ENCODE measurements at regions not wholly inside any gene's neighbourhood (a gene's known extent, or its start where the extent isn't known, plus 50 kb on each side); places are given as distances from the start of the nearest gene placed in this dataset.

DNA sequence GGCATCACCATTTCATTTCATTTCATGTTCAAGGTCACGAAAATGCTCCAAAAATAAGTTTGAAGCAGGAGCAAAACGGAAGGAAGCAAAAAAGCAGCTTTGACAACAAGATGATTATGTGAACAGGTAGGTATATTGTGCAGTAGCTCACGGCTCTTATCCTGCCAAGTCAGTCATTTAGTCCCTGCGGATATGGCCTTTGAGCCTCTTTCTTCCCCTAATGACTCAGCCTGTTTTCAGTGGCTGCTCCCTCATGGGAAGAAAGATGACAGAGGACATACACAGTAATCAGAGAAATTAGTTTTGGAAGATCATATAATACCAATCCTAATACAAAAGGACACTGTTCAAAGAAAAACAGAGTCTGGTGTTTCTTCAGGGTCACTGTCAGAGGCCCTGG lies 155.8 kb upstream of the GRAMD2B start:
- H3K4me3 Mint-ChIP-seq, result no peak overlapping the region
- POLR2A ChIA-PET, result no interaction called here
- WGBS (ENCODE audit: insufficient coverage), result 57% methylated on average over 4 of the region's 4 CpGs
- ATAC-seq (replicated peaks in 1 of 4) (no peak), DNase-seq (no peak)
- H3K9me3 Mint-ChIP-seq, result no peaks in the 10 kb centered on the region
- Histone ChIP-seq H3K27ac (ENCODE audit: low read length) (no peak overlapping the region), H3K27me3 (replicated peaks in 1 of 2; ENCODE audit: control insufficient read depth in 2 of 2, extremely low read depth in 1 of 2, insufficient read depth in 2 of 2, low read length in 1 of 2) (no peaks in the 10 kb centered on the region), H3K4me3 (ENCODE audit: control insufficient read depth in 1 of 2, extremely low read depth in 1 of 2, low read length in 1 of 2) (no peak overlapping the region), H3K36me3 (ENCODE audit: control insufficient read depth in 2 of 2, extremely low read depth in 1 of 2, insufficient read depth in 1 of 2, low read length in 1 of 2) (no peaks in the 10 kb centered on the region), H3K9me3 (no peaks in the 10 kb centered on the region), H3K4me1 (ENCODE audit: control insufficient read depth in 1 of 2, extremely low read depth in 1 of 2, insufficient read depth in 2 of 2, low read length in 2 of 2) (no peaks in the 10 kb centered on the region)
- no peak overlapping the region for H3K27ac Mint-ChIP-seq
- H3K36me3 Mint-ChIP-seq, result no peaks in the 10 kb centered on the region
- CTCF ChIA-PET, result no interaction called here
- H3K4me1 Mint-ChIP-seq, result no peaks in the 10 kb centered on the region
- peaks cover 0 to 4% of the 10 kb centered on the region in 2 donors for H3K27me3 Mint-ChIP-seq

DNA sequence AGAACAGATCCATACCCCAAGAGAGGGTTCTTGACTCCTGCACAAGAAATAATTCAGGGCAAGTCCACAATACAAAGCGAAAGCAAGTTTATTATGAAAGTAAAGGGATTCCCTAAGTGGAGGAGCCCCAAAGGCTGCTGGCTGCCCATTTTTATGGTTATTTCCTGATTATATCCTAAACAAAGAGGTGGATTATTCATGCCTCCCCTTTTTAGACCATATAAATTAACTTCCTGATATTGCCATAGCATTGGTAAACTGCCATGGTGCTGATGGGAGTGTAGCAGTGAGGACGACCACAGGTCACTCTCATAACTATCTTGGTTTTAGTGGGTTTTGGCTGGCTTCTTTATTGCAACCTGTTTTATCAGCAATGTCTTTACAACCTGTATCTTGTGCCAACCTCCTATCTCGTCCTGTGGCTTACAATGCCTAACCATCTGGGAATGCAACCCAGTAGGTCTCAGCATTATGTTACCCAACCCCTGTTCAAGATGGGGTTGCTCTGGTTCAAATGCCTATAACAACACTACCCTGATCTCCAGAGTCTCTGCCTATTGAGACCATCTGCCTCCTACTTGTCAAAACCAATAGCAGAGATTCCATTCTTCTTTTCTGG lies 154.4 kb upstream of the GRAMD2B start:
- ChIA-PET CTCF (no interaction called here), POLR2A (no interaction called here)
- Histone ChIP-seq H3K36me3 (ENCODE audit: control insufficient read depth in 2 of 2, extremely low read depth in 1 of 2, insufficient read depth in 1 of 2, low read length in 1 of 2) (no peaks in the 10 kb centered on the region), H3K4me1 (ENCODE audit: control insufficient read depth in 1 of 2, extremely low read depth in 1 of 2, insufficient read depth in 2 of 2, low read length in 2 of 2) (no peaks in the 10 kb centered on the region), H3K27ac (ENCODE audit: low read length) (no peak overlapping the region), H3K4me3 (ENCODE audit: control insufficient read depth in 1 of 2, extremely low read depth in 1 of 2, low read length in 1 of 2) (no peak overlapping the region), H3K27me3 (replicated peaks in 1 of 2; ENCODE audit: control insufficient read depth in 2 of 2, extremely low read depth in 1 of 2, insufficient read depth in 2 of 2, low read length in 1 of 2) (no peaks in the 10 kb centered on the region), H3K9me3 (no peaks in the 10 kb centered on the region)
- H3K4me3 Mint-ChIP-seq, result no peak overlapping the region
- peaks cover 0 to 4% of the 10 kb centered on the region in 2 donors for H3K27me3 Mint-ChIP-seq
- H3K9me3 Mint-ChIP-seq, result no peaks in the 10 kb centered on the region
- ATAC-seq (replicated peaks in 1 of 4), result no peak
- no peak overlapping the region for H3K27ac Mint-ChIP-seq
- DNase-seq, result no peak
- H3K4me1 Mint-ChIP-seq, result no peaks in the 10 kb centered on the region
- no peaks in the 10 kb centered on the region for H3K36me3 Mint-ChIP-seq
- 63% methylated on average over 1 of the region's 3 CpGs for WGBS (ENCODE audit: insufficient coverage)

DNA sequence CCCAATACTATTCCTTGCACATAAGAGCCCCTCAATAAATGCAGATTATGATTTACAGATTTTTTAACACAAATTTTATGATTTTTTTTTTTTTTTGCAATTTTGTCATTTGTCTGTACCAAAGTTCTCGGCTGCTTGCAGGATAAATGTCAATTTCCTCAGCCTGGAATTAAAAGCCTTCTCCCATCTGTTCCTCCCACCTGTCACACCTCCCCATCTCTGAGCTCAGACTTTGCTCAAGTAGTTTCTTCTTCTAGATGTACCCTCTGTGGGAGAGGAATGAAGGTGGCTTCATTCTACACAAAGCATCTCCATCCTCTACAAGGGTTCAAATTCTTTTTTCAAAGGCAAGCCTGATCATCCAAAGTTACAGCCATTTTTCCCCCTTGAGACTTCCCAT lies 153.7 kb upstream of the GRAMD2B start:
- DNase-seq (no peak), ATAC-seq (replicated peaks in 1 of 4) (no peak)
- Mint-ChIP-seq H3K9me3 (no peaks in the 10 kb centered on the region), H3K4me1 (no peaks in the 10 kb centered on the region), H3K36me3 (no peaks in the 10 kb centered on the region), H3K4me3 (no peak overlapping the region), H3K27me3 (peaks cover 0 to 4% of the 10 kb centered on the region in 2 donors), H3K27ac (no peak overlapping the region)
- ChIA-PET CTCF (no interaction called here), POLR2A (interaction anchor here in 1 of 2 donors (0.7 kb wide), 1 partner anchor 224 kb away, joined by 4 read pairs; no protein-coding TSS in a partner anchor)
- Histone ChIP-seq H3K4me1 (ENCODE audit: control insufficient read depth in 1 of 2, extremely low read depth in 1 of 2, insufficient read depth in 2 of 2, low read length in 2 of 2) (no peaks in the 10 kb centered on the region), H3K9me3 (no peaks in the 10 kb centered on the region), H3K36me3 (ENCODE audit: control insufficient read depth in 2 of 2, extremely low read depth in 1 of 2, insufficient read depth in 1 of 2, low read length in 1 of 2) (no peaks in the 10 kb centered on the region), H3K4me3 (ENCODE audit: control insufficient read depth in 1 of 2, extremely low read depth in 1 of 2, low read length in 1 of 2) (no peak overlapping the region), H3K27ac (ENCODE audit: low read length) (no peak overlapping the region), H3K27me3 (replicated peaks in 1 of 2; ENCODE audit: control insufficient read depth in 2 of 2, extremely low read depth in 1 of 2, insufficient read depth in 2 of 2, low read length in 1 of 2) (no peaks in the 10 kb centered on the region)
- no CpG with 5 or more reads among the region's 1 CpG for WGBS (ENCODE audit: insufficient coverage)

DNA sequence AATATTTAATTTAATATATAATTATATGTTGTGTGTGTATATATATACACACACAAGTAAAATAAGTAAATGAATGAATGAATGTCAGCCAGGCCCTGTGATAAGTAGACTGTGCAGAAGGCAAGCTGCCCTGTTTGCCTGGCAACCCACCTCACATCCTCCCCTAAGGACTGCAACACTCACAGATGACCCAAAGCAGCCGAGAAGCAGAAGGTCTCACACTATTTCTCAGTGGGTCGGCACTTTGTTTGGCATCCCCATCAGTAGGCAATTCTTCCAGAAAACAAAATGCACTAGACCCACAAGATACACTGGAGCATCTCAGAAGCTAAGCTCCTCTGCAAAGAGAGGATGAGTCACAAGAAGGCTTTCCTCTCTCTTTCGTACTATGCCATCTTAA lies 152.1 kb upstream of the GRAMD2B start:
- Mint-ChIP-seq H3K4me1 (no peaks in the 10 kb centered on the region), H3K36me3 (no peaks in the 10 kb centered on the region), H3K9me3 (no peaks in the 10 kb centered on the region), H3K27me3 (peaks cover 0 to 4% of the 10 kb centered on the region in 2 donors), H3K4me3 (no peak overlapping the region), H3K27ac (no peak overlapping the region)
- H3K36me3 ChIP-seq (ENCODE audit: control insufficient read depth in 2 of 2, extremely low read depth in 1 of 2, insufficient read depth in 1 of 2, low read length in 1 of 2), result no peaks in the 10 kb centered on the region
- no peaks in the 10 kb centered on the region for H3K4me1 ChIP-seq (ENCODE audit: control insufficient read depth in 1 of 2, extremely low read depth in 1 of 2, insufficient read depth in 2 of 2, low read length in 2 of 2)
- no peak overlapping the region for H3K27ac ChIP-seq (ENCODE audit: low read length)
- H3K27me3 ChIP-seq (replicated peaks in 1 of 2; ENCODE audit: control insufficient read depth in 2 of 2, extremely low read depth in 1 of 2, insufficient read depth in 2 of 2, low read length in 1 of 2), result no peaks in the 10 kb centered on the region
- CTCF ChIA-PET, result no interaction called here
- DNase-seq, result no peak
- POLR2A ChIA-PET, result no interaction called here
- no peak for ATAC-seq (replicated peaks in 1 of 4)
- H3K9me3 ChIP-seq, result no peaks in the 10 kb centered on the region
- 93% methylated on average over 2 of the region's 3 CpGs for WGBS (ENCODE audit: insufficient coverage)
- H3K4me3 ChIP-seq (ENCODE audit: control insufficient read depth in 1 of 2, extremely low read depth in 1 of 2, low read length in 1 of 2), result no peak overlapping the region

DNA sequence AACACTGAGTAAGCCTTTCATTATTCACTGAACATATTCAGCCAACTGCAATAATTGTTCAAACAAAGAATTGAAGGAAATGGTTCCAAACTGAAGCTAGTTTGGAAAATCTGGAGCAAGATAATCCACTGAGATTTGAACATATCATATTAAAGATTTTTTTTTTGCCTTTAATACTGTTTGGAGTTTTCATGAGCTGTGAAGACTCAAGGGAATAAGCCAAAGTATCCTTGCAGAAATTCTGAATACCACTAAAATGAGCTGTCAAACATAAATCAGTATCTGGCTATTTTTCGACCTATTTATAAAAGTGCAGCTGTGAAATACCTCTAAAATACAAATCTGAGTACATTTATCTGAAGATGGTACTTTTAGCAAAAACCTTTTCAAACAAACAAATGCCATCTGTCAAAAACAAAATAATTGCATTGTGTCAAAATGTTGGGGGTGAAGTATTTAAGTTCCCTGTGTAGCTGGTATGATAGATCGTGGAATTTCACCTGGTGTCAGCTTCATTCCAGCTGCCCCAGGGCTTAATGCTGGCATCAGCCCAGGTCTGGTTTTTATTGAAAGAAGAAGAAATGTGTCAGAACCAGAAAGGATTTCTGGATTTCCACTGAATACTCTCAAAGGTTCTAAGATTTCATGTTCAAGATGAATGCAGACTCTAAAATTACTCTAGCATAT lies 149.0 kb upstream of the GRAMD2B start:
- Mint-ChIP-seq H3K36me3 (no peaks in the 10 kb centered on the region), H3K4me1 (no peaks in the 10 kb centered on the region), H3K9me3 (no peaks in the 10 kb centered on the region), H3K27me3 (no peaks in the 10 kb centered on the region), H3K4me3 (no peak overlapping the region), H3K27ac (no peak overlapping the region)
- H3K27ac ChIP-seq (ENCODE audit: low read length), result no peak overlapping the region
- H3K4me1 ChIP-seq (ENCODE audit: control insufficient read depth in 1 of 2, extremely low read depth in 1 of 2, insufficient read depth in 2 of 2, low read length in 2 of 2), result no peaks in the 10 kb centered on the region
- H3K4me3 ChIP-seq (ENCODE audit: control insufficient read depth in 1 of 2, extremely low read depth in 1 of 2, low read length in 1 of 2), result no peak overlapping the region
- DNase-seq (no peak), ATAC-seq (replicated peaks in 1 of 4) (no peak)
- H3K9me3 ChIP-seq, result no peaks in the 10 kb centered on the region
- POLR2A ChIA-PET, result no interaction called here
- WGBS (ENCODE audit: insufficient coverage), result 100% methylated on average over 1 of the region's 2 CpGs
- no peaks in the 10 kb centered on the region for H3K27me3 ChIP-seq (replicated peaks in 1 of 2; ENCODE audit: control insufficient read depth in 2 of 2, extremely low read depth in 1 of 2, insufficient read depth in 2 of 2, low read length in 1 of 2)
- CTCF ChIA-PET, result no interaction called here
- no peaks in the 10 kb centered on the region for H3K36me3 ChIP-seq (ENCODE audit: control insufficient read depth in 2 of 2, extremely low read depth in 1 of 2, insufficient read depth in 1 of 2, low read length in 1 of 2)

DNA sequence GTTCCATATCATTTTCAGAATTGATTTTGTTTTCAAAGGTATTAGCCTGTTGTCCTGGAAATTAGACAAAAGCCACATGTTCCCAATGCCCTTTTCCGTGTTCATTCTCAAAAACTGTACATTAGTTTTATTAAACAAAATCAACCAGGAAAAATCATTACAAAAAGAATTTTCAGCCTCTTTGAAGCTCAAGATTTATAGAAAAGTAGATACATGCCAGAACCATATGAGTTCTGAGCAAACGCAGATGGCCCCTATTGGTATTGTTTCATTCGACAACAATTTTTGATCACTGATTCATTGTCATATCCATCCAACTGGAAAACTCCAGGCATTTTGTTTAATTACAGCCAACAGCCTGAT lies 148.5 kb upstream of the GRAMD2B start:
- Mint-ChIP-seq H3K4me3 (no peak overlapping the region), H3K4me1 (no peaks in the 10 kb centered on the region), H3K27me3 (no peaks in the 10 kb centered on the region), H3K36me3 (no peaks in the 10 kb centered on the region), H3K27ac (no peak overlapping the region), H3K9me3 (no peaks in the 10 kb centered on the region)
- no CpG with 5 or more reads among the region's 3 CpGs for WGBS (ENCODE audit: insufficient coverage)
- ATAC-seq (replicated peaks in 1 of 4) (no peak), DNase-seq (no peak)
- CTCF ChIA-PET, result no interaction called here
- no peak overlapping the region for H3K27ac ChIP-seq (ENCODE audit: low read length)
- POLR2A ChIA-PET, result no interaction called here
- H3K4me1 ChIP-seq (ENCODE audit: control insufficient read depth in 1 of 2, extremely low read depth in 1 of 2, insufficient read depth in 2 of 2, low read length in 2 of 2), result no peaks in the 10 kb centered on the region
- H3K27me3 ChIP-seq (replicated peaks in 1 of 2; ENCODE audit: control insufficient read depth in 2 of 2, extremely low read depth in 1 of 2, insufficient read depth in 2 of 2, low read length in 1 of 2), result no peaks in the 10 kb centered on the region
- no peaks in the 10 kb centered on the region for H3K36me3 ChIP-seq (ENCODE audit: control insufficient read depth in 2 of 2, extremely low read depth in 1 of 2, insufficient read depth in 1 of 2, low read length in 1 of 2)
- no peak overlapping the region for H3K4me3 ChIP-seq (ENCODE audit: control insufficient read depth in 1 of 2, extremely low read depth in 1 of 2, low read length in 1 of 2)
- H3K9me3 ChIP-seq, result no peaks in the 10 kb centered on the region

DNA sequence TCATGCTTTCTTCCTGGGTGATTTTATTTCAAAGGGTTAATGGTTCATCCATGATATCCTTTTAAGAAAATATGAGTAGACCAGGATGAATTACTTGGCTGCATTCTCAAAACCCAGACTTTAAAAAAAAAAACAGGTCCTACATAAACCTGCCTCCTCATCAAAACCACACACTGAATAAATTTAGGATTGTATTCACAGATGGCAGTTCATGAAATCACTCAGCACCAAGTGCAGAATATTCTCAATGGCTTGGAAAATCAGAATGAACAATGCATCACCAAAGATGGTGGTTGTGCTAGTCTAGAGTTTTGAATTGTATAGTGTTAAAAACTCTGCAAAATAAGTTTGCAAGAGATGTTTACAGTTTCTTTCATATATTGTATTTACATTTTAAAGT lies 145.4 kb upstream of the GRAMD2B start:
- no peaks in the 10 kb centered on the region for H3K9me3 ChIP-seq
- ChIA-PET CTCF (no interaction called here), POLR2A (no interaction called here)
- H3K4me1 Mint-ChIP-seq, result peaks cover 0 to 2% (median 0%) of the 10 kb centered on the region in 3 donors
- H3K27ac Mint-ChIP-seq, result no peak overlapping the region
- no peaks in the 10 kb centered on the region for H3K27me3 Mint-ChIP-seq
- no peak overlapping the region for H3K4me3 Mint-ChIP-seq
- no peak overlapping the region for H3K27ac ChIP-seq (ENCODE audit: low read length)
- no peaks in the 10 kb centered on the region for H3K4me1 ChIP-seq (ENCODE audit: control insufficient read depth in 1 of 2, extremely low read depth in 1 of 2, insufficient read depth in 2 of 2, low read length in 2 of 2)
- no peaks in the 10 kb centered on the region for H3K36me3 Mint-ChIP-seq
- H3K27me3 ChIP-seq (replicated peaks in 1 of 2; ENCODE audit: control insufficient read depth in 2 of 2, extremely low read depth in 1 of 2, insufficient read depth in 2 of 2, low read length in 1 of 2), result no peaks in the 10 kb centered on the region
- H3K36me3 ChIP-seq (ENCODE audit: control insufficient read depth in 2 of 2, extremely low read depth in 1 of 2, insufficient read depth in 1 of 2, low read length in 1 of 2), result no peaks in the 10 kb centered on the region
- ATAC-seq (replicated peaks in 1 of 4) (no peak), DNase-seq (no peak)
- no peaks in the 10 kb centered on the region for H3K9me3 Mint-ChIP-seq
- H3K4me3 ChIP-seq (ENCODE audit: control insufficient read depth in 1 of 2, extremely low read depth in 1 of 2, low read length in 1 of 2), result no peak overlapping the region

Data from T-cell (primary cell).